CD14-positive monocyte (primary cell): ENCODE measurements at regions not wholly inside any gene's neighbourhood (a gene's known extent, or its start where the extent isn't known, plus 50 kb on each side); places are given as distances from the start of the nearest gene placed in this dataset.

Experiments used
- DNase-seq, 3 donors: peaks; one replicate each; pipeline ENCODE4 v3.0.0-alpha.2; 2011 to 2022
- H2AFZ ChIP-seq: 2 replicates; pipeline ENCODE4 v1.6.0; 2012; ENCODE audit warnings: mild to moderate bottlenecking, low read depth, low read length, inconsistent platforms; ENCODE audit not compliant: insufficient read depth, poor library complexity, severe bottlenecking
- H3K27ac ChIP-seq, 2 donors: 1 replicate in 1 of 2; 2 replicates in 1 of 2; pipeline ENCODE4 v1.5.1; 2012 to 2013; ENCODE audit warnings: low read length in 2 of 2, control low read depth in 1 of 2, inconsistent platforms in 1 of 2, low read depth in 1 of 2, mild to moderate bottlenecking in 1 of 2
- H3K27me3 ChIP-seq, 2 donors: one replicate each; pipeline versions ENCODE4 v1.6.0 to v1.6.1; 2011 to 2013; ENCODE audit warnings: low read length in 2 of 2; ENCODE audit not compliant: control insufficient read depth in 2 of 2, insufficient read depth in 2 of 2
- H3K36me3 ChIP-seq, 2 donors: replicated peaks in 1 of 2; 1 replicate in 1 of 2; 2 replicates in 1 of 2; pipeline versions ENCODE4 v1.5.1 to v1.6.1; 2012 to 2013; ENCODE audit warnings: low read length in 2 of 2, control low read depth in 1 of 2, inconsistent platforms in 1 of 2, mild to moderate bottlenecking in 1 of 2; ENCODE audit not compliant: insufficient read depth in 2 of 2, control insufficient read depth in 1 of 2
- H3K4me1 ChIP-seq, 2 donors: 1 replicate in 1 of 2; 2 replicates in 1 of 2; pipeline versions ENCODE4 v1.5.1 to v1.6.1; 2012 to 2013; ENCODE audit warnings: low read length in 2 of 2, control low read depth in 1 of 2, inconsistent platforms in 1 of 2, mild to moderate bottlenecking in 1 of 2, moderate library complexity in 1 of 2; ENCODE audit not compliant: insufficient read depth in 2 of 2, control insufficient read depth in 1 of 2
- H3K4me2 ChIP-seq: replicated peaks from 2 replicates; pipeline ENCODE3; 2012; ENCODE audit warnings: low read length, moderate library complexity, mild to moderate bottlenecking; ENCODE audit not compliant: poor library complexity, severe bottlenecking; ENCODE audit errors: extremely low read depth
- H3K4me3 ChIP-seq, 3 experiments: fragments of 200-600 bp in 1 of 3; sonication (generic) in 1 of 3; replicated peaks in 1 of 3; 1 replicate in 2 of 3; 2 replicates in 1 of 3; pipeline ENCODE4 v1.5.1; 2011 to 2013; ENCODE audit warnings: low read length in 3 of 3, mild to moderate bottlenecking in 3 of 3, control low read depth in 2 of 3, low read depth in 2 of 3, inconsistent platforms in 1 of 3, moderate library complexity in 1 of 3
- H3K79me2 ChIP-seq: 2 replicates; pipeline ENCODE4 v1.6.0; 2012; ENCODE audit warnings: mild to moderate bottlenecking, control low read depth, inconsistent platforms, low read length, moderate library complexity; ENCODE audit not compliant: insufficient read depth
- H3K9ac ChIP-seq: 2 replicates; pipeline ENCODE4 v1.6.0; 2017; ENCODE audit warnings: low read length, mild to moderate bottlenecking; ENCODE audit not compliant: insufficient read depth, poor library complexity, severe bottlenecking
- H3K9me3 ChIP-seq, 2 donors: replicated peaks in 1 of 2; 1 replicate in 1 of 2; 2 replicates in 1 of 2; pipeline versions ENCODE4 v1.5.1 to v1.6.1; 2012 to 2013; ENCODE audit warnings: low read length in 2 of 2, control low read depth in 1 of 2; ENCODE audit not compliant: control insufficient read depth in 1 of 2, insufficient read depth in 1 of 2
- H4K20me1 ChIP-seq: 2 replicates; pipeline ENCODE4 v1.6.0; 2012; ENCODE audit warnings: mild to moderate bottlenecking, low read length, control low read depth, moderate library complexity; ENCODE audit not compliant: insufficient read depth
- H3K27ac Mint-ChIP-seq, 7 donors: one replicate each; pipeline ENCODE4 v1.8.0; 2020; ENCODE audit warnings: mild to moderate bottlenecking in 7 of 7, mixed read lengths in 7 of 7, moderate library complexity in 6 of 7, inconsistent platforms in 2 of 7
- H3K27me3 Mint-ChIP-seq, 3 donors: one replicate each; pipeline ENCODE4 v1.8.0; 2021 to 2022; ENCODE audit warnings: low read depth in 3 of 3, mild to moderate bottlenecking in 3 of 3, mixed read lengths in 3 of 3, moderate library complexity in 3 of 3, inconsistent platforms in 1 of 3
- H3K36me3 Mint-ChIP-seq, 2 donors: one replicate each; pipeline ENCODE4 v1.8.0; 2020; ENCODE audit warnings: mixed read lengths in 2 of 2, inconsistent platforms in 1 of 2, mild to moderate bottlenecking in 1 of 2
- H3K4me1 Mint-ChIP-seq: one replicate; pipeline ENCODE4 v1.8.0; 2020; ENCODE audit warnings: mild to moderate bottlenecking, mixed read lengths
- H3K4me3 Mint-ChIP-seq, 2 donors: one replicate each; pipeline ENCODE4 v1.8.0; 2020; ENCODE audit warnings: mild to moderate bottlenecking in 2 of 2, mixed read lengths in 2 of 2, moderate library complexity in 1 of 2
- H3K9me3 Mint-ChIP-seq, 7 donors: one replicate each; pipeline ENCODE4 v1.8.0; 2020 to 2022; ENCODE audit warnings: mixed read lengths in 7 of 7, mild to moderate bottlenecking in 6 of 7, moderate library complexity in 6 of 7, inconsistent platforms in 2 of 7
- WGBS: methylation state at CpG from one replicate; pipeline ENCODE4 v1.1.5; 2013; ENCODE audit warnings: missing lambda C conversion rate; ENCODE audit not compliant: insufficient coverage; 5-methylcytosine and 5-hydroxymethylcytosine counted together
- intact Hi-C, 2 donors: fragments of 100-400 bp; cut with micrococcal nuclease; formaldehyde crosslinking; loops; one replicate each; pipeline versions ENCODE4 v1.15.0 to v1.15.1; 2023
- TF ChIP-seq, protein P1 (sequence below): fragments of 200-600 bp; IDR thresholded peaks from one replicate; pipeline ENCODE4 v1.8.0; 2022; ENCODE audit warnings: antibody characterized with exemption, mild to moderate bottlenecking

DNA sequence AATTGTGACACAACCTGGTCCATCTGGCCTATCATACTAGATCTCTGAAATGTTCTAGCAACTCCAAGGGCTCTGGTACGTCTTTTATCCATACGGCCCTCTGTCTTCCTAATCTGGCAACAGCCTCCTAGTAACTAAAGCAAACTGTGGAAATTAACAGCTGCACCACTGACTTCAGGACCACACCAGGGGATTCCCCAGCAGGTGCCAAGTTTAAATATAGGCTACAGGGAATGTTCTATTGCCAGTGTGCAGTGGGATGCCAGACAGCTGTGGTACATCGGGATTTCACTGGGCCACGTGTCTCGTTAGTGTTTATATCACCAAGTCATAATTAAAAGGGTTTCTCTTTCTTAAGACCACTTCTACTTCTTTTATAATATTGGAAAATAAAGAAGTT lies 94.3 kb downstream of the RGS2 start:
- intact Hi-C loops: loop anchor here in 1 of 2 donors (10.0 kb wide), 1 partner anchor 62 kb away; no protein-coding TSS in a partner anchor
- Mint-ChIP-seq H3K27ac (peak overlapping the region in 2 of 7 donors; percentile 54 to 58), H3K36me3 (no peaks in the 10 kb centered on the region), H3K27me3 (no peaks in the 10 kb centered on the region), H3K4me1 (peaks cover 20% of the 10 kb centered on the region), H3K9me3 (no peaks in the 10 kb centered on the region), H3K4me3 (no peak overlapping the region)
- Histone ChIP-seq H3K4me1 (peaks cover 14 to 16% of the 10 kb centered on the region in 2 donors), H3K4me3 (no peak overlapping the region), H3K36me3 (no peaks in the 10 kb centered on the region), H2AFZ (no peak overlapping the region), H4K20me1 (no peaks in the 10 kb centered on the region), H3K79me2 (no peaks in the 10 kb centered on the region), H3K4me2 (no peak overlapping the region), H3K9ac (no peak overlapping the region), H3K27me3 (no peaks in the 10 kb centered on the region), H3K27ac (no peak overlapping the region), H3K9me3 (no peaks in the 10 kb centered on the region)
- no CpG with 5 or more reads among the region's 5 CpGs for WGBS
- TF ChIP-seq, protein P1, sequence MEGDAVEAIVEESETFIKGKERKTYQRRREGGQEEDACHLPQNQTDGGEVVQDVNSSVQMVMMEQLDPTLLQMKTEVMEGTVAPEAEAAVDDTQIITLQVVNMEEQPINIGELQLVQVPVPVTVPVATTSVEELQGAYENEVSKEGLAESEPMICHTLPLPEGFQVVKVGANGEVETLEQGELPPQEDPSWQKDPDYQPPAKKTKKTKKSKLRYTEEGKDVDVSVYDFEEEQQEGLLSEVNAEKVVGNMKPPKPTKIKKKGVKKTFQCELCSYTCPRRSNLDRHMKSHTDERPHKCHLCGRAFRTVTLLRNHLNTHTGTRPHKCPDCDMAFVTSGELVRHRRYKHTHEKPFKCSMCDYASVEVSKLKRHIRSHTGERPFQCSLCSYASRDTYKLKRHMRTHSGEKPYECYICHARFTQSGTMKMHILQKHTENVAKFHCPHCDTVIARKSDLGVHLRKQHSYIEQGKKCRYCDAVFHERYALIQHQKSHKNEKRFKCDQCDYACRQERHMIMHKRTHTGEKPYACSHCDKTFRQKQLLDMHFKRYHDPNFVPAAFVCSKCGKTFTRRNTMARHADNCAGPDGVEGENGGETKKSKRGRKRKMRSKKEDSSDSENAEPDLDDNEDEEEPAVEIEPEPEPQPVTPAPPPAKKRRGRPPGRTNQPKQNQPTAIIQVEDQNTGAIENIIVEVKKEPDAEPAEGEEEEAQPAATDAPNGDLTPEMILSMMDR: no peak
- no peak for DNase-seq

- peak; percentile 41 to 66 (median 59) for DNase-seq
- Mint-ChIP-seq H3K9me3 (peaks cover 0 to 2% (median 0%) of the 10 kb centered on the region in 7 donors), H3K27ac (peak overlapping the region in 2 of 7 donors; percentile 41 to 65), H3K36me3 (no peaks in the 10 kb centered on the region), H3K27me3 (no peaks in the 10 kb centered on the region), H3K4me3 (peak overlapping the region in 1 of 2 donors; percentile 48), H3K4me1 (peaks cover 27% of the 10 kb centered on the region)
- Histone ChIP-seq H2AFZ (no peak overlapping the region), H3K9ac (no peak overlapping the region), H3K27me3 (no peaks in the 10 kb centered on the region), H3K27ac (no peak overlapping the region), H3K79me2 (no peaks in the 10 kb centered on the region), H3K9me3 (no peaks in the 10 kb centered on the region), H3K4me1 (peaks cover 22 to 24% of the 10 kb centered on the region in 2 donors), H4K20me1 (no peaks in the 10 kb centered on the region), H3K4me2 (no peak overlapping the region), H3K36me3 (no peaks in the 10 kb centered on the region), H3K4me3 (peak overlapping the region in 1 of 3 experiments; percentile 13)
- 0% methylated on average over 4 of the region's 7 CpGs for WGBS
- intact Hi-C loops: loop anchor here in 1 of 2 donors (10.0 kb wide), 1 partner anchor 60 kb away; no protein-coding TSS in a partner anchor
- TF ChIP-seq, protein P1: no peak
These were observed 95.6 kb downstream of the RGS2 start for GRCh38 chr1:192904438-192904895.
